GM12891 (cell line): ENCODE measurements at regions not wholly inside any gene's neighbourhood (a gene's known extent, or its start where the extent isn't known, plus 50 kb on each side); places are given as distances from the start of the nearest gene placed in this dataset.

ENCODE experiments used
- DNase-seq: peaks from one replicate; pipeline ENCODE4 v3.0.0; 2011; ENCODE audit warnings: low spot score; ENCODE audit not compliant: insufficient read length
- FAIRE-seq: peaks from 2 replicates; lab custom pipeline; 2011; peaks lifted over from hg19 to GRCh38; lab: Jason Lieb, UNC
- PAX5 ChIP-seq: IDR thresholded peaks from 2 replicates; pipeline ENCODE4 v1.6.1; 2011; ENCODE audit warnings: low read length, moderate library complexity, mild to moderate bottlenecking; ENCODE audit not compliant: insufficient read depth, severe bottlenecking
- POLR2A ChIP-seq: IDR thresholded peaks from 2 replicates; pipeline ENCODE4 v1.6.1; 2011; ENCODE audit warnings: low read depth, low read length, control low read depth
- POLR2AphosphoS5 ChIP-seq: IDR thresholded peaks from 2 replicates; pipeline ENCODE4 v1.6.1; 2011; ENCODE audit warnings: low read depth, low read length, control low read depth
- POU2F2 ChIP-seq: IDR thresholded peaks from 2 replicates; pipeline ENCODE4 v1.6.1; 2011; ENCODE audit warnings: low read depth, mild to moderate bottlenecking, control low read depth, low read length, moderate library complexity
- SPI1 ChIP-seq: IDR thresholded peaks from 2 replicates; pipeline ENCODE4 v1.6.1; 2011; ENCODE audit warnings: low read depth, low read length, control low read depth
- TAF1 ChIP-seq: IDR thresholded peaks from 2 replicates; pipeline ENCODE4 v1.6.1; 2011; ENCODE audit warnings: low read depth, low read length, control low read depth

GRCh38 chr10:3708852-3709251, 76.2 kb downstream of the KLF6 start:
- DNase-seq, result no peak
- TF ChIP-seq POLR2A (no peak), SPI1 (no peak), PAX5 (no peak), POU2F2 (no peak), POLR2AphosphoS5 (no peak), TAF1 (no peak)
- FAIRE-seq, result no peak

GRCh38 chr10:3704565-3705325, 80.3 kb downstream of the KLF6 start:
- TF ChIP-seq SPI1 (no peak), PAX5 (no peak), POLR2A (no peak), TAF1 (no peak), POU2F2 (no peak), POLR2AphosphoS5 (no peak)
- no peak for FAIRE-seq
- no peak for DNase-seq

GRCh38 chr10:3702569-3702968, 82.4 kb downstream of the KLF6 start:
- FAIRE-seq (no peak), DNase-seq (no peak)
- TF ChIP-seq POU2F2 (no peak), SPI1 (no peak), TAF1 (no peak), POLR2A (no peak), POLR2AphosphoS5 (no peak), PAX5 (no peak)

GRCh38 chr10:3702056-3702546, 82.9 kb downstream of the KLF6 start:
- no peak for FAIRE-seq
- no peak for DNase-seq
- TF ChIP-seq POLR2A, result no peak
- no peak for TF ChIP-seq POU2F2
- no peak for TF ChIP-seq TAF1
- TF ChIP-seq POLR2AphosphoS5, result no peak
- TF ChIP-seq SPI1, result no peak
- TF ChIP-seq PAX5, result no peak

GRCh38 chr10:3701491-3701890, 83.5 kb downstream of the KLF6 start:
- TF ChIP-seq POLR2AphosphoS5, result no peak
- no peak for TF ChIP-seq PAX5
- no peak for TF ChIP-seq TAF1
- TF ChIP-seq POLR2A, result no peak
- TF ChIP-seq POU2F2, result no peak
- FAIRE-seq (no peak), DNase-seq (no peak)

GRCh38 chr10:3700531-3701076, 84.4 kb downstream of the KLF6 start:
- TF ChIP-seq POLR2AphosphoS5 (no peak), SPI1 (no peak), PAX5 (no peak), POU2F2 (no peak), POLR2A (no peak), TAF1 (no peak)
- DNase-seq (no peak), FAIRE-seq (no peak)

- no peak for FAIRE-seq
- DNase-seq, result no peak
- TF ChIP-seq PAX5 (no peak), SPI1 (no peak), TAF1 (no peak), POLR2A (no peak), POLR2AphosphoS5 (no peak), POU2F2 (no peak)
Measured at GRCh38 chr10:3699916-3700315, 85.1 kb downstream of the KLF6 start.

GRCh38 chr10:3698312-3698711, 86.7 kb downstream of the KLF6 start:
- DNase-seq (no peak), FAIRE-seq (no peak)
- no peak for TF ChIP-seq TAF1
- no peak for TF ChIP-seq PAX5
- no peak for TF ChIP-seq POLR2AphosphoS5
- TF ChIP-seq SPI1, result no peak
- TF ChIP-seq POLR2A, result no peak
- TF ChIP-seq POU2F2, result no peak

- no peak for DNase-seq
- TF ChIP-seq POU2F2 (no peak), SPI1 (no peak), PAX5 (no peak), POLR2AphosphoS5 (no peak), TAF1 (no peak), POLR2A (no peak)
- FAIRE-seq, result no peak
Measured at GRCh38 chr10:3693698-3694080, 91.3 kb downstream of the KLF6 start.
